HG03095 (cell line): ENCODE measurements at regions not wholly inside any gene's neighbourhood (a gene's known extent, or its start where the extent isn't known, plus 50 kb on each side); places are given as distances from the start of the nearest gene placed in this dataset.

Source experiments
- ATAC-seq: cut with Tn5 transposase; IDR thresholded peaks from one replicate; pipeline ENCODE4 v1.9.1; 2021; ENCODE audit warnings: moderate library complexity; ENCODE audit not compliant: unreplicated experiment

GRCh38 chr11:128198216-128198772 lies 389.1 kb downstream of the ETS1 start:
- no peak for ATAC-seq

- no peak for ATAC-seq
Measured at GRCh38 chr11:128196235-128196634, 391.1 kb downstream of the ETS1 start.

- ATAC-seq: no peak
Measured at GRCh38 chr11:128195756-128196155, 391.6 kb downstream of the ETS1 start.

- ATAC-seq: no peak
Measured at GRCh38 chr11:128195057-128195751, 392.2 kb downstream of the ETS1 start.

- no peak for ATAC-seq
Measured at GRCh38 chr11:128194216-128194615, 393.1 kb downstream of the ETS1 start.

DNA sequence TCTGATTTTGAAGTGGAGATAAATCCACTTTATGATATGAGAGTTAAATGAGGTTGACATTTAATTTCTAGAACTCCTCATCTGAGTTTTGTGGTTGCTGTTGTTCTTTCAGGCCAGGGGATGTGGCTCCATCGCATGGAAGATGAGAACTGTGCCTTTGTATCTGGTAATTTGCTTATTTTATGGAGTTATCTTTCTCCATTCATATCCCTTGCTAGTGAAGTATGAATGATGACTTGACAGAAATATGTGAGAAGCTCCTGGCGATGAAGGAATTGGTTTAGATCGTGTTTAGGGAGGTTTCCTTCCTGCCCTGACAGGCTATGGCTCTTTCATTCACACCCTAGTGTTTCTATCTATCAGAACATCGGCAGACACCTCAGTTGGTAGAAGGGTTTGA lies 393.7 kb downstream of the ETS1 start:
- ATAC-seq: no peak

- ATAC-seq: no peak
Measured at GRCh38 chr11:128190312-128190711, 397.0 kb downstream of the ETS1 start.

DNA sequence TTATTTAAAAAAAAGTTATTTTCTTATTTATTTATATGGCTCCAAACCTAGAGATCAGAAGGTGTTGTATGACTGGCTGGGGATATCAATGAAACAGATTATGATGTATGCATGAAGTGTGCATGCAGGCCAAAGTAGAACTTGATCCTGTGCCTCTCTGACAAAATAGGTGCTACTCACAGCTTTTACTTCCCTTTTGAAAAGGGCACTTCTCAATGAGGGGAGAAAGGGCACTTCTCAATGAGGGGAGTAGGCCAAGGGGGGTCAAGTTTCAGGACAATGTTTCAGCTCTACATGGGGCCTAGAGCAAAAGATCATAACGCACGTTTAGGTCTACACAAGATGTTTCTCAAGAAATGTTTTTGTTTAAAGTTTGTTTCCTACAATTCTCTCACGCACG lies 397.5 kb downstream of the ETS1 start:
- no peak for ATAC-seq

GRCh38 chr11:128188346-128189004 lies 398.9 kb downstream of the ETS1 start:
- no peak for ATAC-seq

GRCh38 chr11:128187835-128188234 lies 399.5 kb downstream of the ETS1 start:
- no peak for ATAC-seq

- no peak for ATAC-seq
Measured at GRCh38 chr11:128187377-128187776, 400.0 kb downstream of the ETS1 start.

DNA sequence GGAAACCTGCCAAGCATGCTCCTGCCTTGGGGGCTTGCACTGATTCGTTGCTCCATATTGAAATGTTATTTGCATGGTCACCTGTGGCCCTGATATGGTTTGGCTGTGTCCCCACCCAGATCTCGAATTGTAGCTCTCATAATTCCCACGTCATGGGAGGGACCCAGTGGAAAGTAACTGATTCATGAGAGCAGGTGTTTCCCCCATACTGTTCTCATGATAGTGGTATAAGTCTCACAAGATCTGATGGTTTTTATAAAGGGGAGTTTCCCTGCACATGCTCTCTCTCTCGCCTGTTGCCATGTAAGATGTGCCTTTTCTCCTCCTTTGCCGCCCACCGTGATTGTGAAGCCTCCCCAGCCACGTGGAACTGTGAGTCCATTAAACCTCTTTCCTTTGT lies 402.4 kb downstream of the ETS1 start:
- no peak for ATAC-seq

- ATAC-seq: no peak
Measured at GRCh38 chr11:128182844-128183243, 404.5 kb downstream of the ETS1 start.

DNA sequence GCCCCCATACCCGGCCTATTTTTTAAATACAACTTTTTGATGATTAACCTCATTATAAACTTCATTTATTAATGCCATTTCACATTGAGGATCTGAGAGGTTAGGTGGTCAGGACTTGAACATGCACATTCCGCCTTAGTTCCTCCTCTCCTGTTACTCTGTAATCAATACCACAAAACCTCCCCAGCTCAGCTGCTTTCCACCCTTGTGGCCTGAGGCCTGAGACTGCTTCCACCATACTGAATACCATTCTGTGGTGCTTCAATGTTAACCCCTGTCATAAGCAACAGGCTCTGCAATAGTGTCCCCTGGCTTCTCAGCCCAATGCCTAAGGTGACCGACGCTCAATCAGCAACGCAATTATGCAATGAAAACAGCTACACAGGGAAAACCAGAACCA lies 405.4 kb downstream of the ETS1 start:
- ATAC-seq: no peak

GRCh38 chr11:128181088-128181480 lies 406.3 kb downstream of the ETS1 start:
- no peak for ATAC-seq

- ATAC-seq: no peak
Measured at GRCh38 chr11:128180441-128181087, 406.8 kb downstream of the ETS1 start.

DNA sequence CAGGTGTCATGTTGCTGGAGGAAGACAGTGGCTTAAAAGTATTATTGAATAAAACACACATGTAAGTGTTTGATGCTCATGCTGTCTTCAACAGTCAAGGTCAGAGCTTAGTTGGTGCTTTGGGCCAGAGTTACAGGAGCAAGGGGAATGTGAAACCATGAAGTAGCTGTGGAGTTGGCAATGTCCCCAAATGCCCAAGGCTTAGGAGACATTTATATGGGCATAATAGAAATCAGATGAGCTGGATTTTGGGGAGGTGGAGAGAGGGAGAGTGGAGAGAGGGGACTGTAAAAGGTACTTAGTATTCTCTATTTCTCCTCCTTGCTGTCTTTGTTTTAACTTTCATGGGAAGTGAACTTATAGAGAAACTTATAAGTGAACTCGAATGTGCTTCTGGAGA lies 407.8 kb downstream of the ETS1 start:
- no peak for ATAC-seq

DNA sequence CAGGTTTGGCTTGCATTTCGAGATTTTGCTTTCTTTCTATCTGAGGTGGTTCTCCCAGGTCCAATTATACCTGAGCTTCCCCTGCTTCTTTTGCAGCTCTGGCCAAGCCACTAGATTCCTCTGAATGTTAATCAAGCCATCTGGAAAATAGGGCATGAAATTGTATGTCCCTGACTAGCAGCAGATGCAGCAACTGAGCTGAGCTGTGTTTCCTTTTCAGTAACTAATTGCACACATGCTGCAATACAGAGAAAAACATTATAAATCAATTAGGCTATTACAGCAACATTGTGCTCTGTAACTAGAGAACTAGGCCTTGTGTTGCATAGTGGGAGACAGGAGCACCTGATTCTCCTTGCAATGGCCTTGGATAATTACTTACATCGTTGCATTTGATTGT lies 408.3 kb downstream of the ETS1 start:
- no peak for ATAC-seq

GRCh38 chr11:128174465-128175291 lies 412.7 kb downstream of the ETS1 start:
- ATAC-seq: no peak

GRCh38 chr11:128172046-128172878 lies 415.1 kb downstream of the ETS1 start:
- ATAC-seq: no peak
